ENCODE measurements at regions not wholly inside any gene's neighbourhood (a gene's known extent, or its start where the extent isn't known, plus 50 kb on each side); places are given as distances from the start of the nearest gene placed in this dataset.
"Not testable (repeated sequence)": the region's sequence is repeated elsewhere in the genome, so short reads cannot be mapped to it uniquely, and the experiment has no call there.

DNA sequence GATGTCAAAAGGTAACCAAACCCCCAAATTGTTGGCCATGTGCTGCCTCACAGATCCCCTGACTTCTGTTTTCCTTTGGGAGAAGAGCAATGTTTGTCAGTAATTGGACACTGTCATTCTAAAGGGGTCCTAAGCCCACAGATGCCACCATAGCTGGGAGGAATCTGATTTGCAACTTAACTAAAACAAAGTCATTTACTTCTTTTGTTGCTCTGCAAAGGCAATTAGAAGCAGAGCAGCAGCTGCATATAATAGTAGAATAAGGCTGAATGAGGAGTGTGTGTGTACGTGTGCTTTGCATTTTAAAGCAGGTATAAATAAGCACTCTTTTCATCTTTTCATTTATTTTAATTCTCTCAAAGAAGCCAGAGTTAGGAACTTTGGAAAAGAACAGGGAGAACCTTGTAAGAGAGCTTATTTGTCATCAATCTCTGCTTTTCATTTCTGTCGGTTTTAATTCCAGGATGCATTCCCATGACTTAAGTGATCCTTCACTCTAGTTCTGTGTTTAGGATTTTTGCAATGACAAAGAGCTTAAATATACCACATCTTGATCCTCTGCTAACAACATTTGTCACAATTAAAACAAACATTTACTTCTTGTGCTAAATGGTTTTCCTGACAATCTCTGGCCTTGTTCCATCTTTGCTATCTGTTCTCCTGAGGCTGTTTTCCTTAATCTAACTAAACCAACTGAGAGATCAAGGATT lies 530.2 kb upstream of the CBLB start:
- DNase-seq: no peak

GRCh38 chr3:106399761-106400160 lies 530.9 kb upstream of the CBLB start:
- no peak for DNase-seq

- no peak for DNase-seq
Measured at GRCh38 chr3:106401666-106402490, 533.1 kb upstream of the CBLB start.

- DNase-seq: no peak
Measured at GRCh38 chr3:106403371-106404145, 534.7 kb upstream of the CBLB start.

GRCh38 chr3:106413683-106414082 lies 544.9 kb upstream of the CBLB start:
- DNase-seq: no peak

DNA sequence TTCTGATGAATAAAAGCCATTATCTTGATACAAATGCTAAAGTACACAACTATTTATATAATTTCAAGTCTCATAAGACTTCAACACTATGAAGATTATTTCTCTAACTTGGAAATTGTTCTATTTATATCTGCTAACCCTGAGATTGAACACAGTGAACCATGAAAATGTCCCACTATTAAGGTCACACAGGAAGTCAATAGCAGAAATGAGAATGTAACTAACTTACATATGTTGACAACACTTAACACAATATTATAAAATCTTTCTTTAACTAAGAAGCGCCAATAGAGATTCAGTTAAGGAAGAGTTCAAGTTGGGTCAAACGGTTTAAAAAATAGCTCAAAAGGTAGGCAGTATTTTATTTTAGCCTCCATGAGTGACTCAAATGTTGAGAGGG lies 551.8 kb upstream of the CBLB start:
- no peak for DNase-seq

DNA sequence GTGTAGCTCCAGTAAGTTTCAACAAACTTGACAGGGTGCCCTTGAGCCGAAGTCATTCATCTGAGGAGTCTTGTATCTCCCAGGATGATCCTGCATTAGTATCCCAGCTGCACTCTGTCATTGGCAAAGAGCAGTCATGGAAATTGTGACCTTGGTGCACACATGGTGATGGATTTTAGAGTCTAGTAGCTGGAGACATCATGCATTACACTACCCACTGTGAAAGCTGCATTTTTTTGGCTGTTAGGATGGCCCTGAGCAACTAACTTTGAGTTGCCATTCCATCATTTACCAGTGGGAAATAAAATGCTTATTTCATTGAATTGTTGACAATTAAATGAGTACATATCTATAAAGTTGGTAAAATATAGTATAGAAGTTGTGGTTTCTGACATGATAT lies 552.6 kb upstream of the CBLB start:
- DNase-seq: no peak

- no peak for DNase-seq
Measured at GRCh38 chr3:106421909-106422308, 553.1 kb upstream of the CBLB start.

GRCh38 chr3:106423321-106424225 lies 554.8 kb upstream of the CBLB start:
- DNase-seq: no peak

DNA sequence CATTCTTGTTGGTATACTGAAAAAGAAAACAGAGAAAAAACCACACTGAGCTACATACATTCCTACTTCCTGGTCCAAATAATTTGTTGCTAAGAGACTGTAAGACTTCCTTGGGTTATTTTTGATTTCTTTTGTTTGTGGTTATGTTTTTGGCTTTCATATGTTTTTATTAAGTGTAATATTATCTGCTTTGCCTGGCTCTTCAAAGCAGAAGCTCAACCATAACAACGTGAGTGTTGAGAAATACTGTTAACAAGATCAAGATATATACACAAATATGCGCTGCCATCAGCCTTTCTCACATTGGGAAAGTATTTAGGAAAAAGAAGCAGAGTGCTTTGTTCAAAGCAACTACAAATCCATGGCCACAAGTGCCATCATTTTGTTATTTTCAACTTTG lies 556.2 kb upstream of the CBLB start:
- no peak for DNase-seq

GRCh38 chr3:106425916-106426315 lies 557.1 kb upstream of the CBLB start:
- no peak for DNase-seq

DNA sequence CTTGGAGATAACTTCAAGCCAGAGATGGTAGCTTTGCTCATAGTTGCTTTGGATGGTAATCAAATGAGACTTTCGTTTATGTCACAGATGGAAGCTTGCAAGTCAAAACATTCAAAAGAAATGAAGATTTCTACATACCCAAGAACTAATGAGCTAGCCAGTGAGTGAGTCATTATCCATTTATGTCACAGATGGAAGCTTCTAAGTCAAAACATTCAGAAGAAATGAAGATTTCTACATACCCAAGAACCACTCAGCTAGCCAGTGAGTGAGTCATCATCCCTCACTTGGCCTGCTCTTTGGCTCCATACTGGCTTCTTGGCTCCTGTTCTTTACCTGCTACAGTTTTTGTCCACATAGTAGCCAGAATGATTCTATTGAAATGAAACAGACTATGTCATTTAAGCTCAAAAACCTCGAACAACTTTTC lies 559.8 kb upstream of the CBLB start:
- DNase-seq: no peak

- no peak for DNase-seq
Measured at GRCh38 chr3:106431721-106432120, 562.9 kb upstream of the CBLB start.

DNA sequence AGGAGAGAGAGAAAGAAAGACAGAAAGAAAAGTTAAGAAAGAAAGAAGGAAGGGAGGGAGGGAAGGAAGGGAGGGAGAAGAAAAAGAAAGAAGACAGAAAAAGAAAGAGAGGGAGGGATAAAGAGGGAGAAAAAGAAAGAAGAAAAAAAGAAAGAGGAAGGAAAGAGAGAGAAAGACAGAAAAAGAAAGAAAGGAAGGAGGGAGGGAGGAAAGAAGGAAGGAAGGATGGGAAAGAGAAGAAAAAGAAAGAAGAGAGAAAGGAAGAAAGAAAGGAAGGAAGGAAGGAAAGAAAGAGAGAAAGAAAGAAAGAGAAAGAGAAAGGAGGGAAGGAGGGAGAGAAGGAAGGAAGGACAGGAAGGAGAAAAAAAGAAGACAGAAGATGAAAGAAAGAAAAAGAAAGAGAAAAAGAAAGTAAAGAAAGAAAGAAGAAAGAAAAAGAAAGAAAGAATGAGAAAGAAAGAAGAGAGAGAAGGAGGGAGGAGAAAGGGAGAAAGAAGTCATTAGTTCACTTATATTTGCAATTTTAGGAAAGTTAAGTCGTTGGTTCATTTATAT lies 567.2 kb upstream of the CBLB start:
- DNase-seq: no peak

- DNase-seq: no peak
Measured at GRCh38 chr3:106438887-106439286, 570.1 kb upstream of the CBLB start.

DNA sequence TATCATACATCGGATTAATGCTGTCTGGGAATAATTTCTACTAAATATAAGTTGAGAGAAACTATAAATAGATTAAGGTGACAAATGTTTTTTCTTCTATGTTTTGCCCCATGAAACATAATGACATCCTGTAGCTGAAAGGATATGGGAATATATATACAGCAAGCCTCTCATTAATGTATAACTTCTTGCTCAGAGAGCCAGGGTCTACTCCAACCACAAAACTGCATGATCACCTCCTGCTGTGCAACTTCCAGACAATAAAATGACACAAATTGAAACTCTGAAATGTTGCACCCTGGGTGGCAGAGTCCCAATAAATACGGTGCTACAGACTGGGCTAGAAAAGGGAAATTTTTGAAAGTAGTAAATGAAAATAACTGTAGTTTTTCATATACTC lies 571.9 kb upstream of the CBLB start:
- no peak for DNase-seq

DNA sequence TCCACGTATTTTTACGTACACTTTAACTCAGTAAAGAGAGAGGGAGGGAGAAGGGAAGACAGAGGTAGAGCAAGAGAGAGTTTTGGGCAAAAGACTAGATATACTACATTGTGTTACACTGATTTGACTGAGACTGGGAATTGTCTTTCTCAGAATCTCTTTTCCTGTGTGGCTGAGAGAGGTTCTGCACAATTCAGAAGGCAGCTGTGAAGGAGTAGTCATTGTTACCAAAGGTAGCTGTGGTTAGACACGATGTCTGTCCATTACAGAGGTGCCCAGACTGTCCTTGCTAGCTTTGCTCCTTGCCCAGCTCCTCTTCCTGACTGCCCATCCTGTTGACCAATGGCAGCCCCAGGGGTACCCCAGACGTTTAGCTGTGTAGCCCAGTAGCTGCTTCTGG lies 577.5 kb upstream of the CBLB start:
- no peak for DNase-seq

DNA sequence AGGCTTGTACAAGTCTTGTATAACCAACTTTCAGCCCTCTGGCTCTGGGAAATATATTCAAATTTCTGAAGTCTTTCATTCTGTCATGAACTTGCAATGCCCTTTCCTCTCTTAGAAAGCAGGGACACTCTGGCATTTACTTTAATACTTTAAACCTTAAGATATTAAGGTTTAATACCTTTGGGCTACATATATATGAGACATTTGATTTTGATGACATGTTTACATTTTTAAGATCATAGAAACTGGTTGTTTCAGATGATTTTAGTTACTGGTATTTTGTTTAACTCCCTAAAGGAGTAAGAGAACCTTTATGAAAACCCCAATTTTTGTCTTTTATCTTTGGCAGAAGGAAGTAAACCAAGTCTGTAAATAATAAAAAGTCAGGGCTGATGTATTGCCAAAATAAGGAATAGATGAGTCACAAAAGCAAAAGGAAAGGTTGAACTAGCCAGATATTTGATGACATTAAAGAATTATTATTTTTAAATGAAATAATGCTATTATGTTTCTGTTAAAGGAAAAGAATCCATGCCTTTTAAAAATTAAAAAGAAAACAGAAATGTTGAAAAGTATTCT lies 579.0 kb upstream of the CBLB start:
- no peak for DNase-seq

GRCh38 chr3:106448372-106448966 lies 579.7 kb upstream of the CBLB start:
- not testable (repeated sequence) for DNase-seq

GRCh38 chr3:106452096-106452495 lies 583.3 kb upstream of the CBLB start:
- DNase-seq: no peak
